ENCODE measurements at regions not wholly inside any gene's neighbourhood (a gene's known extent, or its start where the extent isn't known, plus 50 kb on each side); places are given as distances from the start of the nearest gene placed in this dataset.
"Not testable (repeated sequence)": the region's sequence is repeated elsewhere in the genome, so short reads cannot be mapped to it uniquely, and the experiment has no call there.

GRCh38 chr20:51924509-51924908 lies 122.2 kb upstream of the SALL4 start:
- TF ChIP-seq ZFX (IDR thresholded peaks at IDR 0.05; ENCODE audit: borderline replicate concordance): no peak
- TF ChIP-seq, protein P1, sequence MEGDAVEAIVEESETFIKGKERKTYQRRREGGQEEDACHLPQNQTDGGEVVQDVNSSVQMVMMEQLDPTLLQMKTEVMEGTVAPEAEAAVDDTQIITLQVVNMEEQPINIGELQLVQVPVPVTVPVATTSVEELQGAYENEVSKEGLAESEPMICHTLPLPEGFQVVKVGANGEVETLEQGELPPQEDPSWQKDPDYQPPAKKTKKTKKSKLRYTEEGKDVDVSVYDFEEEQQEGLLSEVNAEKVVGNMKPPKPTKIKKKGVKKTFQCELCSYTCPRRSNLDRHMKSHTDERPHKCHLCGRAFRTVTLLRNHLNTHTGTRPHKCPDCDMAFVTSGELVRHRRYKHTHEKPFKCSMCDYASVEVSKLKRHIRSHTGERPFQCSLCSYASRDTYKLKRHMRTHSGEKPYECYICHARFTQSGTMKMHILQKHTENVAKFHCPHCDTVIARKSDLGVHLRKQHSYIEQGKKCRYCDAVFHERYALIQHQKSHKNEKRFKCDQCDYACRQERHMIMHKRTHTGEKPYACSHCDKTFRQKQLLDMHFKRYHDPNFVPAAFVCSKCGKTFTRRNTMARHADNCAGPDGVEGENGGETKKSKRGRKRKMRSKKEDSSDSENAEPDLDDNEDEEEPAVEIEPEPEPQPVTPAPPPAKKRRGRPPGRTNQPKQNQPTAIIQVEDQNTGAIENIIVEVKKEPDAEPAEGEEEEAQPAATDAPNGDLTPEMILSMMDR (IDR thresholded peaks at IDR 0.05): no peak
- H3K27ac ChIP-seq: no peak overlapping the region

GRCh38 chr20:51923633-51924032 lies 121.3 kb upstream of the SALL4 start:
- TF ChIP-seq, protein P1 (IDR thresholded peaks at IDR 0.05): no peak
- TF ChIP-seq ZFX (IDR thresholded peaks at IDR 0.05; ENCODE audit: borderline replicate concordance): no peak

GRCh38 chr20:51922812-51923211 lies 120.5 kb upstream of the SALL4 start:
- H3K27ac ChIP-seq: not testable (repeated sequence)

More at GRCh38 chr20:51923633-51924032, 121.3 kb upstream of the SALL4 start:
- H3K27ac ChIP-seq: no peak overlapping the region

DNA sequence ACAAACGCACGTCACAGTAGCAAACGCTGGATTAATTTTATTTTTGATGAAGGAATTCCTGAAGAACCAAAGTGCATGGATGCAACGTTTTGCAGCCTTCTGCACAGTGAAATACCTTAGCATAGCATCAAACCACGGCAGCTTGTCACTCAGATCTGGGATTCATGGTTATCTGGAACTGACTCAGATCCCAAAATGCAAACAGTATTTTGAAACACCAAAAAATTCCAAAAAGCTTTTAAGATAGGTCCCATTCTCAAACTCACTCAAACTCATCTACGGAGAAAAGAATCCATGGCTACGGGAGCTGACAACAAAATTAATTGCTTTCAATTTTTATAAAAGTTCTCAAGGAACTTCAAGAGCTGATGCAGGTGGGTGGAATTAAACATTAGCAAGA lies 116.2 kb upstream of the SALL4 start:
- no peak for TF ChIP-seq ZFX (IDR thresholded peaks at IDR 0.05; ENCODE audit: borderline replicate concordance)
- TF ChIP-seq, protein P1 (IDR thresholded peaks at IDR 0.05): no peak
- peak overlapping the region; percentile 37 for H3K27ac ChIP-seq

GRCh38 chr20:51917886-51918535 lies 115.7 kb upstream of the SALL4 start:
- H3K27ac ChIP-seq: peak overlapping the region; percentile 37
- TF ChIP-seq, protein P1 (IDR thresholded peaks at IDR 0.05): no peak
- TF ChIP-seq ZFX (IDR thresholded peaks at IDR 0.05; ENCODE audit: borderline replicate concordance): no peak

GRCh38 chr20:51916244-51916643 lies 113.9 kb upstream of the SALL4 start:
- no peak overlapping the region for H3K27ac ChIP-seq

DNA sequence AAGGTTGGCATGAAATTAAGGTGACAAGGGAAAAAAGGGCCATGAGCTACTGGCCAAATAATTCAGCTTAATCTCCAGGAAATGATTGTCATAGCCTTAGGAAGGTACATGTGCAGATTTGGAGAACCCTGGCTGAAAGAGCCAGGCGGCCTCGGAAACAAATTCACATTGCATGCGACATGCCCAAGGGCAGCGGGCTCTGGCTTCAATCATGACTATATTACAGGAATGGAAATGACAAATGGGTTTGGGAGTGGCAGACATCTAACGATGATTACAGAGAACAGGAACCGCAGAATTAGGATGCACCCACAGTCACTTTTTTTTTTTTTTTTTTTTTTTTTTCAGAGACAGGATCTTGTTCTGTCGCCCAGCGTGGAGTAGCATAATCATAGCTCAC lies 112.4 kb upstream of the SALL4 start:
- TF ChIP-seq, protein P1 (IDR thresholded peaks at IDR 0.05): no peak
- no peak for TF ChIP-seq ZFX (IDR thresholded peaks at IDR 0.05; ENCODE audit: borderline replicate concordance)
- H3K27ac ChIP-seq: no peak overlapping the region

More at GRCh38 chr20:51916244-51916643, 113.9 kb upstream of the SALL4 start:
- no peak for TF ChIP-seq ZFX (IDR thresholded peaks at IDR 0.05; ENCODE audit: borderline replicate concordance)
- TF ChIP-seq, protein P1 (IDR thresholded peaks at IDR 0.05): no peak

Measured in 22Rv1 (cell line).